Effector memory CD8-positive, alpha-beta T cell (primary cell): ENCODE measurements at regions not wholly inside any gene's neighbourhood (a gene's known extent, or its start where the extent isn't known, plus 50 kb on each side); places are given as distances from the start of the nearest gene placed in this dataset.

Experiments
- ATAC-seq: fragments of 150-1000 bp; cut with Tn5 transposase; replicated peaks from 2 replicates; pipeline ENCODE4 v1.10.0; 2021; ENCODE audit warnings: mild to moderate bottlenecking, moderate library complexity
- DNase-seq, 3 experiments: peaks; one replicate each; pipeline ENCODE4 v3.0.0; 2021
- H3K27ac Mint-ChIP-seq, 2 donors: one replicate each; pipeline ENCODE4 v1.8.0; 2022; ENCODE audit warnings: mild to moderate bottlenecking in 2 of 2, mixed read lengths in 2 of 2, moderate library complexity in 2 of 2
- H3K27me3 Mint-ChIP-seq, 2 donors: one replicate each; pipeline ENCODE4 v1.8.0; 2022; ENCODE audit warnings: mixed read lengths in 2 of 2
- H3K36me3 Mint-ChIP-seq: one replicate; pipeline ENCODE4 v1.8.0; 2022; ENCODE audit warnings: mild to moderate bottlenecking, moderate library complexity, mixed read lengths; ENCODE audit not compliant: insufficient read depth
- H3K4me1 Mint-ChIP-seq, 2 donors: one replicate each; pipeline ENCODE4 v1.8.0; 2022; ENCODE audit warnings: low read depth in 2 of 2, mixed read lengths in 2 of 2
- H3K4me3 Mint-ChIP-seq, 2 donors: one replicate each; pipeline ENCODE4 v1.8.0; 2022; ENCODE audit warnings: mild to moderate bottlenecking in 2 of 2, mixed read lengths in 2 of 2, moderate library complexity in 2 of 2
- H3K9me3 Mint-ChIP-seq, 2 donors: one replicate each; pipeline ENCODE4 v1.8.0; 2022; ENCODE audit warnings: mixed read lengths in 2 of 2

GRCh38 chr2:2935445-2936149, 442.0 kb downstream of the EIPR1 start:
- H3K27ac Mint-ChIP-seq = no peak overlapping the region
- DNase-seq (no peak), ATAC-seq (no peak)
- no peaks in the 10 kb centered on the region for H3K4me1 Mint-ChIP-seq
- H3K9me3 Mint-ChIP-seq = no peaks in the 10 kb centered on the region
- H3K27me3 Mint-ChIP-seq = peaks cover 0 to 21% of the 10 kb centered on the region in 2 donors
- H3K36me3 Mint-ChIP-seq = peaks cover 2% of the 10 kb centered on the region
- no peak overlapping the region for H3K4me3 Mint-ChIP-seq

GRCh38 chr2:2933426-2933825, 444.2 kb downstream of the EIPR1 start:
- H3K4me3 Mint-ChIP-seq = no peak overlapping the region
- no peak overlapping the region for H3K27ac Mint-ChIP-seq
- H3K4me1 Mint-ChIP-seq = no peaks in the 10 kb centered on the region
- H3K9me3 Mint-ChIP-seq = peaks cover 2 to 14% of the 10 kb centered on the region in 2 donors
- H3K36me3 Mint-ChIP-seq = peaks cover 2% of the 10 kb centered on the region
- DNase-seq (no peak), ATAC-seq (no peak)
- H3K27me3 Mint-ChIP-seq = peaks cover 0 to 9% of the 10 kb centered on the region in 2 donors

GRCh38 chr2:2932692-2933305, 444.8 kb downstream of the EIPR1 start:
- Mint-ChIP-seq H3K36me3 (peaks cover 2% of the 10 kb centered on the region), H3K27ac (no peak overlapping the region), H3K4me3 (no peak overlapping the region), H3K4me1 (no peaks in the 10 kb centered on the region), H3K9me3 (peaks cover 2 to 14% of the 10 kb centered on the region in 2 donors), H3K27me3 (peaks cover 0 to 9% of the 10 kb centered on the region in 2 donors)
- no peak for ATAC-seq
- DNase-seq = no peak

GRCh38 chr2:2932189-2932588, 445.4 kb downstream of the EIPR1 start:
- H3K9me3 Mint-ChIP-seq = peaks cover 2 to 14% of the 10 kb centered on the region in 2 donors

GRCh38 chr2:2931318-2932075, 446.1 kb downstream of the EIPR1 start:
- Mint-ChIP-seq H3K36me3 (peaks cover 2% of the 10 kb centered on the region), H3K4me3 (no peak overlapping the region), H3K9me3 (peaks cover 2 to 14% of the 10 kb centered on the region in 2 donors), H3K27ac (no peak overlapping the region), H3K27me3 (peaks cover 0 to 9% of the 10 kb centered on the region in 2 donors), H3K4me1 (no peaks in the 10 kb centered on the region)
- ATAC-seq (no peak), DNase-seq (no peak)

More at GRCh38 chr2:2932189-2932588, 445.4 kb downstream of the EIPR1 start:
- ATAC-seq (no peak), DNase-seq (no peak)
- H3K36me3 Mint-ChIP-seq = peaks cover 2% of the 10 kb centered on the region
- H3K27me3 Mint-ChIP-seq = peaks cover 0 to 9% of the 10 kb centered on the region in 2 donors
- no peak overlapping the region for H3K27ac Mint-ChIP-seq
- no peaks in the 10 kb centered on the region for H3K4me1 Mint-ChIP-seq
- no peak overlapping the region for H3K4me3 Mint-ChIP-seq

- peaks cover 0 to 9% of the 10 kb centered on the region in 2 donors for H3K27me3 Mint-ChIP-seq
- no peaks in the 10 kb centered on the region for H3K4me1 Mint-ChIP-seq
- ATAC-seq (no peak), DNase-seq (no peak)
- H3K4me3 Mint-ChIP-seq = no peak overlapping the region
- H3K36me3 Mint-ChIP-seq = no peaks in the 10 kb centered on the region
- no peak overlapping the region for H3K27ac Mint-ChIP-seq
- H3K9me3 Mint-ChIP-seq = peaks cover 2 to 14% of the 10 kb centered on the region in 2 donors
These were observed 446.8 kb downstream of the EIPR1 start for GRCh38 chr2:2930841-2931240.

GRCh38 chr2:2926858-2927175, 450.8 kb downstream of the EIPR1 start:
- no peak for DNase-seq
- no peaks in the 10 kb centered on the region for H3K27me3 Mint-ChIP-seq
- no peaks in the 10 kb centered on the region for H3K4me1 Mint-ChIP-seq
- no peak overlapping the region for H3K4me3 Mint-ChIP-seq
- H3K27ac Mint-ChIP-seq = no peak overlapping the region
- ATAC-seq = no peak
- peaks cover 2 to 14% of the 10 kb centered on the region in 2 donors for H3K9me3 Mint-ChIP-seq
- no peaks in the 10 kb centered on the region for H3K36me3 Mint-ChIP-seq

GRCh38 chr2:2926009-2926857, 451.4 kb downstream of the EIPR1 start:
- ATAC-seq = no peak
- H3K27me3 Mint-ChIP-seq = no peaks in the 10 kb centered on the region
- H3K4me3 Mint-ChIP-seq = no peak overlapping the region
- H3K27ac Mint-ChIP-seq = no peak overlapping the region
- peaks cover 2 to 14% of the 10 kb centered on the region in 2 donors for H3K9me3 Mint-ChIP-seq
- no peak for DNase-seq
- no peaks in the 10 kb centered on the region for H3K36me3 Mint-ChIP-seq
- H3K4me1 Mint-ChIP-seq = no peaks in the 10 kb centered on the region

GRCh38 chr2:2922156-2922555, 455.5 kb downstream of the EIPR1 start:
- ATAC-seq (no peak), DNase-seq (no peak)
- H3K9me3 Mint-ChIP-seq = no peaks in the 10 kb centered on the region
- no peak overlapping the region for H3K4me3 Mint-ChIP-seq
- H3K4me1 Mint-ChIP-seq = no peaks in the 10 kb centered on the region
- H3K36me3 Mint-ChIP-seq = no peaks in the 10 kb centered on the region
- H3K27me3 Mint-ChIP-seq = peaks cover 0 to 15% of the 10 kb centered on the region in 2 donors
- no peak overlapping the region for H3K27ac Mint-ChIP-seq

GRCh38 chr2:2921011-2921720, 456.5 kb downstream of the EIPR1 start:
- Mint-ChIP-seq H3K4me3 (no peak overlapping the region), H3K27me3 (peaks cover 0 to 18% of the 10 kb centered on the region in 2 donors), H3K27ac (no peak overlapping the region), H3K36me3 (no peaks in the 10 kb centered on the region), H3K4me1 (no peaks in the 10 kb centered on the region), H3K9me3 (no peaks in the 10 kb centered on the region)
- DNase-seq = no peak
- no peak for ATAC-seq

- no peaks in the 10 kb centered on the region for H3K36me3 Mint-ChIP-seq
- no peak for ATAC-seq
- no peak overlapping the region for H3K4me3 Mint-ChIP-seq
- peaks cover 0 to 28% of the 10 kb centered on the region in 2 donors for H3K27me3 Mint-ChIP-seq
- H3K9me3 Mint-ChIP-seq = no peaks in the 10 kb centered on the region
- H3K4me1 Mint-ChIP-seq = no peaks in the 10 kb centered on the region
- no peak overlapping the region for H3K27ac Mint-ChIP-seq
- no peak for DNase-seq
These were observed 457.8 kb downstream of the EIPR1 start for GRCh38 chr2:2919574-2920365.

GRCh38 chr2:2919026-2919425, 458.6 kb downstream of the EIPR1 start:
- no peak for DNase-seq
- Mint-ChIP-seq H3K27me3 (peaks cover 0 to 28% of the 10 kb centered on the region in 2 donors), H3K4me3 (no peak overlapping the region), H3K4me1 (no peaks in the 10 kb centered on the region), H3K9me3 (peaks cover 0 to 5% of the 10 kb centered on the region in 2 donors), H3K27ac (no peak overlapping the region), H3K36me3 (no peaks in the 10 kb centered on the region)
- ATAC-seq = no peak
